H1 (cell line): ENCODE measurements at regions not wholly inside any gene's neighbourhood (a gene's known extent, or its start where the extent isn't known, plus 50 kb on each side); places are given as distances from the start of the nearest gene placed in this dataset.
A peak's percentile ranks its signal among the peaks of the same experiment; 100 is the strongest.

Experiments
- CTCF ChIA-PET: fragments of 300-600 bp; sonication (Branson Sonifier 250); formaldehyde crosslinking; loops from one replicate; lab custom pipeline; 2021; ENCODE audit not compliant: partially characterized antibody; lab: Charles Lee
- POLR2A ChIA-PET: fragments of 300-600 bp; sonication (Branson Sonifier 250); formaldehyde crosslinking; loops from one replicate; lab custom pipeline; 2021; ENCODE audit warnings: inconsistent platforms; ENCODE audit not compliant: partially characterized antibody; lab: Charles Lee
- DNase-seq, 2 experiments: peaks; one replicate each; pipeline versions ENCODE4 v3.0.0 to v3.0.0-alpha.2; 2010 to 2022; ENCODE audit warnings: low spot score in 2 of 2, low read depth in 1 of 2, mixed read lengths in 1 of 2
- FAIRE-seq: peaks from 2 replicates; lab custom pipeline; 2011; peaks lifted over from hg19 to GRCh38; lab: Jason Lieb, UNC
- H2AFZ ChIP-seq: 2 replicates; pipeline ENCODE4 v1.8.1; 2012; ENCODE audit warnings: low read length, inconsistent platforms
- H2AK5ac ChIP-seq: 2 replicates; pipeline ENCODE4 v1.6.1; 2013; ENCODE audit warnings: low read depth, low read length
- H2BK120ac ChIP-seq: replicated peaks from 2 replicates; pipeline ENCODE3; 2013; ENCODE audit warnings: low read depth, low read length, inconsistent platforms
- H2BK12ac ChIP-seq: 2 replicates; pipeline ENCODE4 v1.6.1; 2013; ENCODE audit warnings: low read depth, low read length
- H2BK15ac ChIP-seq: 2 replicates; pipeline ENCODE4 v1.6.1; 2013; ENCODE audit warnings: low read length
- H2BK20ac ChIP-seq: 2 replicates; pipeline ENCODE4 v1.6.1; 2013; ENCODE audit warnings: low read length
- H2BK5ac ChIP-seq: 2 replicates; pipeline ENCODE4 v1.6.1; 2013; ENCODE audit warnings: low read depth, low read length
- H3K14ac ChIP-seq: 2 replicates; pipeline ENCODE4 v1.6.1; 2013; ENCODE audit warnings: inconsistent platforms; ENCODE audit not compliant: insufficient read length
- H3K18ac ChIP-seq: 2 replicates; pipeline ENCODE4 v1.6.1; 2013; ENCODE audit warnings: low read length; ENCODE audit errors: extremely low read depth
- H3K23ac ChIP-seq: 2 replicates; pipeline ENCODE4 v1.6.1; 2013; ENCODE audit warnings: inconsistent platforms; ENCODE audit not compliant: insufficient read length
- H3K23me2 ChIP-seq: 2 replicates; pipeline ENCODE4 v1.6.1; 2013; ENCODE audit warnings: low read depth, low read length
- H3K27ac ChIP-seq: 2 replicates; pipeline ENCODE4 v1.6.1; 2011; ENCODE audit warnings: low read depth, low read length, inconsistent platforms
- H3K27me3 ChIP-seq, 4 experiments: replicated peaks in 1 of 4; 1 replicate in 1 of 4; 2 replicates in 3 of 4; pipeline versions ENCODE4 v1.6.1 to v1.8.1; 2011 to 2013; ENCODE audit warnings: low read length in 3 of 4, mild to moderate bottlenecking in 3 of 4, inconsistent platforms in 2 of 4, mixed read lengths in 2 of 4, moderate library complexity in 1 of 4; ENCODE audit not compliant: control insufficient read depth in 3 of 4, insufficient read depth in 3 of 4; ENCODE audit errors: extremely low read depth in 1 of 4
- H3K36me3 ChIP-seq, 4 experiments: 2 replicates each; pipeline versions ENCODE4 v1.6.1 to v1.8.1; 2011 to 2013; ENCODE audit warnings: mild to moderate bottlenecking in 4 of 4, low read length in 3 of 4, moderate library complexity in 2 of 4, control low read depth in 1 of 4, inconsistent platforms in 1 of 4; ENCODE audit not compliant: insufficient read depth in 4 of 4, control insufficient read depth in 2 of 4
- H3K4ac ChIP-seq: replicated peaks from 2 replicates; pipeline ENCODE3; 2013; ENCODE audit warnings: low read length, low read depth, mixed read lengths, inconsistent platforms; ENCODE audit not compliant: insufficient read length
- H3K4me1 ChIP-seq, 4 experiments: replicated peaks in 1 of 4; 1 replicate in 1 of 4; 2 replicates in 3 of 4; pipeline versions ENCODE4 v1.6.1 to v1.8.1; 2011 to 2013; ENCODE audit warnings: low read length in 3 of 4, inconsistent platforms in 2 of 4, mixed read lengths in 1 of 4; ENCODE audit not compliant: insufficient read depth in 4 of 4, control insufficient read depth in 3 of 4
- H3K4me2 ChIP-seq, 2 experiments: 2 replicates each; pipeline versions ENCODE4 v1.6.1 to v1.8.1; 2011 to 2013; ENCODE audit warnings: low read depth in 2 of 2, low read length in 2 of 2, control low read depth in 1 of 2, inconsistent platforms in 1 of 2, mild to moderate bottlenecking in 1 of 2; ENCODE audit not compliant: insufficient read depth in 1 of 2
- H3K4me3 ChIP-seq, 4 experiments: fragments of 200-600, 300-600 bp in 1 of 4; sonication (generic), shearing (Covaris generic), sonication (Bioruptor Twin) in 1 of 4; 2 replicates each; pipeline versions ENCODE4 v1.5.1 to v1.8.1; 2011 to 2016; ENCODE audit warnings: low read length in 4 of 4, low read depth in 3 of 4, control low read depth in 2 of 4, inconsistent platforms in 2 of 4, mild to moderate bottlenecking in 2 of 4, mixed read lengths in 1 of 4, moderate library complexity in 1 of 4; ENCODE audit not compliant: insufficient read depth in 2 of 4; ENCODE audit errors: extremely low read depth in 1 of 4
- H3K56ac ChIP-seq: replicated peaks from 2 replicates; pipeline ENCODE3; 2013; ENCODE audit warnings: low read depth, mild to moderate bottlenecking, mixed read lengths, low read length, inconsistent platforms; ENCODE audit not compliant: insufficient read length
- H3K79me1 ChIP-seq: 2 replicates; pipeline ENCODE4 v1.6.1; 2013; ENCODE audit warnings: low read depth, low read length, control low read depth
- H3K79me2 ChIP-seq, 2 experiments: 2 replicates each; pipeline versions ENCODE4 v1.6.1 to v1.8.1; 2012 to 2013; ENCODE audit warnings: low read length in 2 of 2, mild to moderate bottlenecking in 2 of 2, inconsistent platforms in 1 of 2; ENCODE audit not compliant: insufficient read depth in 2 of 2, control insufficient read depth in 1 of 2
- H3K9ac ChIP-seq, 4 experiments: replicated peaks in 1 of 4; 1 replicate in 1 of 4; 2 replicates in 3 of 4; pipeline versions ENCODE4 v1.6.1 to v1.8.1; 2011 to 2013; ENCODE audit warnings: low read depth in 3 of 4, low read length in 3 of 4, control low read depth in 2 of 4, mild to moderate bottlenecking in 2 of 4, moderate library complexity in 2 of 4, inconsistent platforms in 1 of 4; ENCODE audit errors: extremely low read depth in 1 of 4
- H3K9me3 ChIP-seq, 2 experiments: 2 replicates each; pipeline versions ENCODE4 v1.6.1 to v1.8.1; 2012 to 2013; ENCODE audit warnings: mild to moderate bottlenecking in 2 of 2, moderate library complexity in 2 of 2, control low read depth in 1 of 2, inconsistent platforms in 1 of 2, low read depth in 1 of 2, low read length in 1 of 2, mixed read lengths in 1 of 2; ENCODE audit not compliant: insufficient read depth in 2 of 2
- H4K20me1 ChIP-seq, 2 experiments: replicated peaks in 1 of 2; 2 replicates each; pipeline versions ENCODE3 to v1.8.1; 2011 to 2013; ENCODE audit warnings: inconsistent platforms in 2 of 2, low read length in 2 of 2, mild to moderate bottlenecking in 1 of 2; ENCODE audit not compliant: insufficient read depth in 2 of 2, control insufficient read depth in 1 of 2
- H4K5ac ChIP-seq: 2 replicates; pipeline ENCODE4 v1.6.1; 2013; ENCODE audit warnings: low read length, low read depth, mixed read lengths, inconsistent platforms; ENCODE audit not compliant: insufficient read length
- H4K8ac ChIP-seq: 2 replicates; pipeline ENCODE4 v1.8.0; 2013; ENCODE audit warnings: mild to moderate bottlenecking, moderate library complexity, low read length, inconsistent platforms; ENCODE audit not compliant: insufficient read depth; ENCODE audit errors: extremely low read depth
- H4K91ac ChIP-seq: replicated peaks from 2 replicates; pipeline ENCODE3; 2013; ENCODE audit warnings: low read length, mixed read lengths, inconsistent platforms; ENCODE audit not compliant: insufficient read length
- POU5F1 ChIP-seq: IDR thresholded peaks from 2 replicates; pipeline ENCODE4 v1.6.1; 2011; ENCODE audit warnings: low read depth, mild to moderate bottlenecking, low read length, moderate library complexity
- SIX5 ChIP-seq: IDR thresholded peaks from 2 replicates; pipeline ENCODE4 v1.6.1; 2011; ENCODE audit warnings: mild to moderate bottlenecking, low read depth, low read length
- TAF7 ChIP-seq: optimal IDR thresholded peaks from 2 replicates; pipeline ENCODE3; 2011; ENCODE audit warnings: low read depth, mild to moderate bottlenecking, inconsistent platforms, low read length, moderate library complexity, borderline replicate concordance
- WGBS, 2 experiments: shearing (Covaris generic) in 1 of 2; methylation state at CpG; one replicate each; pipeline versions ENCODE4 v1.1.6 to v1.1.7; 2013 to 2015; ENCODE audit warnings: low lambda C conversion rate in 2 of 2, mixed read lengths in 2 of 2, inconsistent platforms in 1 of 2, low coverage in 1 of 2, missing lambda C conversion rate in 1 of 2; ENCODE audit not compliant: insufficient replicate concordance in 2 of 2, insufficient coverage in 1 of 2, insufficient read length in 1 of 2; ENCODE audit errors: extremely low coverage in 1 of 2, missing lambda C conversion rate in 1 of 2; 5-methylcytosine and 5-hydroxymethylcytosine counted together

GRCh38 chr4:133385161-133385954, 236.3 kb downstream of the PCDH10 start:
- no peak overlapping the region for H2BK5ac ChIP-seq
- H3K79me1 ChIP-seq: no peaks in the 10 kb centered on the region
- no peaks in the 10 kb centered on the region for H3K36me3 ChIP-seq
- H3K23me2 ChIP-seq: no peaks in the 10 kb centered on the region
- no peaks in the 10 kb centered on the region; a peak in 1 of 4 replicates for H3K9me3 ChIP-seq
- no peak overlapping the region for H2BK15ac ChIP-seq
- no peaks in the 10 kb centered on the region for H3K79me2 ChIP-seq
- H2BK120ac ChIP-seq: no peak overlapping the region
- H2AFZ ChIP-seq: no peak overlapping the region
- no peak overlapping the region; the same call in 1 of the 2 replicates for H4K8ac ChIP-seq
- no peaks in the 10 kb centered on the region for H4K20me1 ChIP-seq
- H3K9ac ChIP-seq: no peak overlapping the region
- H3K4me3 ChIP-seq: no peak overlapping the region
- POLR2A ChIA-PET: no interaction called here
- FAIRE-seq (no peak), DNase-seq (no peak)
- H2BK12ac ChIP-seq: no peak overlapping the region
- peak overlapping the region; percentile 78 for H3K4ac ChIP-seq
- CTCF ChIA-PET: interaction anchor here (0.6 to 1.7 kb wide), 4 partner anchors 10 to 1392 kb away, joined by 3 to 4 read pairs (median 3); no protein-coding TSS in a partner anchor
- H4K91ac ChIP-seq: no peak overlapping the region
- H3K18ac ChIP-seq: no peak overlapping the region
- no peaks in the 10 kb centered on the region for H3K27me3 ChIP-seq
- no peak overlapping the region for H3K56ac ChIP-seq
- no peak overlapping the region for H2AK5ac ChIP-seq
- 91% methylated on average over 23 of the region's 23 CpGs; no CpG with 5 or more reads in 1 of the 2 experiments for WGBS, 2 experiments
- peaks cover 0 to 3% (median 0%) of the 10 kb centered on the region in 4 experiments; a peak in 1 of 7 replicates for H3K4me1 ChIP-seq
- no peak overlapping the region for H3K23ac ChIP-seq
- no peak overlapping the region for H3K4me2 ChIP-seq
- H3K14ac ChIP-seq: no peak overlapping the region
- H2BK20ac ChIP-seq: no peak overlapping the region
- no peak overlapping the region for H4K5ac ChIP-seq
- H3K27ac ChIP-seq: no peak overlapping the region
- TF ChIP-seq POU5F1 (no peak), SIX5 (no peak), TAF7 (no peak)
